Suprapubic skin (tissue), 3 donors: ENCODE measurements at regions not wholly inside any gene's neighbourhood (a gene's known extent, or its start where the extent isn't known, plus 50 kb on each side); places are given as distances from the start of the nearest gene placed in this dataset.

Experiments used
- POLR2AphosphoS5 ChIP-seq, 3 donors: sonication (generic); formaldehyde crosslinking; IDR thresholded peaks; one replicate each; pipeline ENCODE4 v1.6.1; 2017; ENCODE audit warnings: antibody characterized with exemption in 3 of 3
- TF ChIP-seq, protein P1 (sequence below), 2 donors: fragments of 200-600 bp in 1 of 2; fragments of 450-650 bp in 1 of 2; sonication (generic) in 1 of 2; IDR thresholded peaks; one replicate each; pipeline ENCODE4 v1.5.1; 2016 to 2019; ENCODE audit warnings: antibody characterized with exemption in 2 of 2, mild to moderate bottlenecking in 1 of 2, moderate library complexity in 1 of 2

- TF ChIP-seq, protein P1, sequence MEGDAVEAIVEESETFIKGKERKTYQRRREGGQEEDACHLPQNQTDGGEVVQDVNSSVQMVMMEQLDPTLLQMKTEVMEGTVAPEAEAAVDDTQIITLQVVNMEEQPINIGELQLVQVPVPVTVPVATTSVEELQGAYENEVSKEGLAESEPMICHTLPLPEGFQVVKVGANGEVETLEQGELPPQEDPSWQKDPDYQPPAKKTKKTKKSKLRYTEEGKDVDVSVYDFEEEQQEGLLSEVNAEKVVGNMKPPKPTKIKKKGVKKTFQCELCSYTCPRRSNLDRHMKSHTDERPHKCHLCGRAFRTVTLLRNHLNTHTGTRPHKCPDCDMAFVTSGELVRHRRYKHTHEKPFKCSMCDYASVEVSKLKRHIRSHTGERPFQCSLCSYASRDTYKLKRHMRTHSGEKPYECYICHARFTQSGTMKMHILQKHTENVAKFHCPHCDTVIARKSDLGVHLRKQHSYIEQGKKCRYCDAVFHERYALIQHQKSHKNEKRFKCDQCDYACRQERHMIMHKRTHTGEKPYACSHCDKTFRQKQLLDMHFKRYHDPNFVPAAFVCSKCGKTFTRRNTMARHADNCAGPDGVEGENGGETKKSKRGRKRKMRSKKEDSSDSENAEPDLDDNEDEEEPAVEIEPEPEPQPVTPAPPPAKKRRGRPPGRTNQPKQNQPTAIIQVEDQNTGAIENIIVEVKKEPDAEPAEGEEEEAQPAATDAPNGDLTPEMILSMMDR (IDR thresholded peaks at IDR 0.05), result no peak
- TF ChIP-seq POLR2AphosphoS5 (IDR thresholded peaks at IDR 0.05), result no peak
These were observed 211.4 kb downstream of the GASK1B start for GRCh38 chr4:157961229-157961990.
